ENCODE measurements at regions not wholly inside any gene's neighbourhood (a gene's known extent, or its start where the extent isn't known, plus 50 kb on each side); places are given as distances from the start of the nearest gene placed in this dataset.
"Not testable (repeated sequence)": the region's sequence is repeated elsewhere in the genome, so short reads cannot be mapped to it uniquely, and the experiment has no call there.

DNA sequence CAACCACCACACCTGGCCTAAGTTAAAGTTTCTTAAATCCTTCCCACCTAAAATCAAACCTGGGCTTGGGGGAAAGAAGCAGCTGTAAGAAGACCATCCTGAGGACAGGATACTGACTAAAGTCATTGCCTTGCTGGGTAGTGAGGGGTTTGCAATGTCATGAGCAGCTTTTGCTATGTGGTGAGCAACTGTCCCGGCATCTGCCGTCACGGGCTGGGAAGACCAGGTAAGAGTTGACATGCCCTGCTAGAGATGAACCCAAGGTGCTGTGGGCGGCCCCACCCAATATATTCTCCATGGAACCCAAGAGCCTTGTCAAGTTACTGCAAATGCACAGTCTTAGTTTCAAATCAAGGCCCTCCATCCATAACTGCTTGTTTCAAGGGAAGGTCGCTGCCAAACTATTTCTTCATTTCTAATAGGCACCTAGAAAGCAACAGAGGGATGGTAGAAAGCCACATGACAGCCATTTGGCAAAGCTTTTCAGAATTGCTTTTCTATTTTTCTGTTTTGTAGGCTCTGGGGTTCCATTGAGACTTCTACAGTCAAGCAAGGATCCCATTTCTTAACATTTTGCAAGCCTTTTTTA lies 357.8 kb upstream of the JARID2 start:
- H3K27ac Mint-ChIP-seq (ENCODE audit: unreplicated experiment): no peak overlapping the region
- H3K9me3 Mint-ChIP-seq: peaks cover 9% of the 10 kb centered on the region
- TF ChIP-seq, protein P1, sequence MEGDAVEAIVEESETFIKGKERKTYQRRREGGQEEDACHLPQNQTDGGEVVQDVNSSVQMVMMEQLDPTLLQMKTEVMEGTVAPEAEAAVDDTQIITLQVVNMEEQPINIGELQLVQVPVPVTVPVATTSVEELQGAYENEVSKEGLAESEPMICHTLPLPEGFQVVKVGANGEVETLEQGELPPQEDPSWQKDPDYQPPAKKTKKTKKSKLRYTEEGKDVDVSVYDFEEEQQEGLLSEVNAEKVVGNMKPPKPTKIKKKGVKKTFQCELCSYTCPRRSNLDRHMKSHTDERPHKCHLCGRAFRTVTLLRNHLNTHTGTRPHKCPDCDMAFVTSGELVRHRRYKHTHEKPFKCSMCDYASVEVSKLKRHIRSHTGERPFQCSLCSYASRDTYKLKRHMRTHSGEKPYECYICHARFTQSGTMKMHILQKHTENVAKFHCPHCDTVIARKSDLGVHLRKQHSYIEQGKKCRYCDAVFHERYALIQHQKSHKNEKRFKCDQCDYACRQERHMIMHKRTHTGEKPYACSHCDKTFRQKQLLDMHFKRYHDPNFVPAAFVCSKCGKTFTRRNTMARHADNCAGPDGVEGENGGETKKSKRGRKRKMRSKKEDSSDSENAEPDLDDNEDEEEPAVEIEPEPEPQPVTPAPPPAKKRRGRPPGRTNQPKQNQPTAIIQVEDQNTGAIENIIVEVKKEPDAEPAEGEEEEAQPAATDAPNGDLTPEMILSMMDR (conservative IDR thresholded peaks at IDR 0.05): no peak
- H3K27me3 Mint-ChIP-seq (ENCODE audit: low read depth): no peaks in the 10 kb centered on the region
- no peak for DNase-seq (ENCODE audit: low read depth, low spot score)
- H3K36me3 Mint-ChIP-seq (ENCODE audit: low read depth): no peaks in the 10 kb centered on the region
- no peak overlapping the region for H3K4me3 Mint-ChIP-seq
- peaks cover 35% of the 10 kb centered on the region for H3K4me1 Mint-ChIP-seq

DNA sequence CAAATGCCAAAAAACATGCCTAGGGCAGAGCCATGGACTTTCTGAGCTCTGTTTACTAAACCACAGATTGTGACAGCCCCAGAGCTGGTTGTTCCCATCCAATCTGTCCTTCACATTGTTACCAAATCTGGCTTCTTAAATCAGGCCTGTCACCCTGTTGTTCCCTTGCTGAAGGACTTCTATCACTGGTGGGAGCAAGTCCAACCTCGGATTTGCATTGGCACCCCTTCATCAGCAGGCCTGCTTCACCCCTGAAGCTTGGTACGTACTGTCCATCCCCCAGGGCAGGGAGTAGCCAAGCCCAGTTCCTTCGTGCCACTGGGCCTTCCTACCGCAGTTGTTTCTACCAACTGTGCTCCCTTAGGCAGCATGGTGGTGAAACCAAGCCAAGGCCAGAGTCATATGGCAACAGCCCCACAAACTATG lies 357.3 kb upstream of the JARID2 start:
- DNase-seq (ENCODE audit: low read depth, low spot score): no peak
- Mint-ChIP-seq H3K36me3 (ENCODE audit: low read depth) (no peaks in the 10 kb centered on the region), H3K4me1 (peaks cover 31% of the 10 kb centered on the region), H3K27me3 (ENCODE audit: low read depth) (no peaks in the 10 kb centered on the region), H3K4me3 (no peak overlapping the region), H3K9me3 (peaks cover 9% of the 10 kb centered on the region), H3K27ac (ENCODE audit: unreplicated experiment) (no peak overlapping the region)
- TF ChIP-seq, protein P1 (conservative IDR thresholded peaks at IDR 0.05): no peak

DNA sequence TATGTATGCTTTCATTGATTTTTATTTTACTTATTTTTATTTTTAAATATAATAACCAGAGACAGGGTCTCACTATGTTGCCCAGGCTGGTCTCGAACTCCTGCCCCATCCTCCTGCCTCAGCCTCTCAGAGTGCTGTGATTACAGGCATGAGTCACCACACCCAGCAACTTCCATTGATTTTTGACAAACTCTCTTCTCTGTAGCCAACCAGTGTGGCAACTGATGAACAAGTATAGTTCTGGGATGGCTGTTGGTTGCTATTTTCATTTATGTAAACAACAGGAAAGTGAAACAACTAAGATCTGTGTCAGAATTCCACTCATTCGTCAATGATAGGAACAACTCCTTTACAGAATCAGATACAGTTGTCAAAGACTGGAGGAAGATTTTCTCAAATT lies 356.7 kb upstream of the JARID2 start:
- no peak for DNase-seq (ENCODE audit: low read depth, low spot score)
- Mint-ChIP-seq H3K4me1 (peaks cover 25% of the 10 kb centered on the region), H3K9me3 (peaks cover 12% of the 10 kb centered on the region), H3K4me3 (no peak overlapping the region), H3K27ac (ENCODE audit: unreplicated experiment) (no peak overlapping the region), H3K36me3 (ENCODE audit: low read depth) (no peaks in the 10 kb centered on the region), H3K27me3 (ENCODE audit: low read depth) (no peaks in the 10 kb centered on the region)
- TF ChIP-seq, protein P1 (conservative IDR thresholded peaks at IDR 0.05): no peak

DNA sequence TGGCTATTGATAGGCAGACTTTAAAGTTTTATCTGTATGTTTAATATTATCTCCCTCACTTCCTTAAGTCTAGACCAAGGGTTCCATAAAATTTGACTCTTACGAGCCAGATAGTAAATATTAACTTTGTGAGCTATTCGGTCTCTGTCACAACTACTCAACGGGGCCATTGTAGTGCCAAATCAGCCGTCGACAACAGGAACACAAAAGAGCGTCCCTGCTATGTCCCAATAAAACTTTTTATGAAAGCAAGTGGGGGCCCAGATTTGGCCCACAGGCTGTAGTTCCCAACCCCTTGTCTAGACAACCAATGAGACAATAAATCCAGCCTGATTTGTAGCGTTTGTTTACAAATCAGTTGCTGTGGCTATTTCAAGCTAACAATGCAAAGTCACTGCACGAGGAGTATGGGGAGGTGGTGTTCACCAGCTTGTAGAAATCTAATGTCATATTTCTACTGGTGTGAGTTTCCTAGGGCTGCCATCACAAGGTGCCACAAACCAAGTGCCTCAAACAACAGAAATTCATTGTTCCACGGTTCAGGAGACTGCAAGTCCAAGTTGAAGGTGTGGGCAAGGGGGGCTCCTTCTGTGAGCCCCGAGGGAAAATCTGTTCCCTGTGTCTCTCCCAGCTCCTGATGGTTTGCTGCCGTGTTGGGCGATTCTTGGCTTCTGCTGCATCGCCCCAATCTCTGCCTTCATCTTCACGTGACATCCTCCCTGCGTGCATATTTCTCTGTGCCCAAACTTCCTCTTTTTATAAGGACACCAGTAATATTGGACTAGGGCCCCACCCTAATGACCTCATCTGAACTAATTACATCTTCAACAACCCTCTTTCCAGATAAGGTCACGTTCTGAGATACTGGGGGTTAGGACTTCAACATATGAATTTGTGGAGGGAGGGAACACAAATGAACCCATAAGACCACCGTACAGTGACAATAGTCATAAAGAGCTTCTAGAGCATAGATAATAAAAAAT lies 356.0 kb upstream of the JARID2 start:
- Mint-ChIP-seq H3K4me3 (no peak overlapping the region), H3K27ac (ENCODE audit: unreplicated experiment) (no peak overlapping the region), H3K9me3 (peaks cover 10% of the 10 kb centered on the region), H3K36me3 (ENCODE audit: low read depth) (no peaks in the 10 kb centered on the region), H3K27me3 (ENCODE audit: low read depth) (no peaks in the 10 kb centered on the region), H3K4me1 (peaks cover 18% of the 10 kb centered on the region)
- DNase-seq (ENCODE audit: low read depth, low spot score): no peak
- TF ChIP-seq, protein P1 (conservative IDR thresholded peaks at IDR 0.05): no peak

DNA sequence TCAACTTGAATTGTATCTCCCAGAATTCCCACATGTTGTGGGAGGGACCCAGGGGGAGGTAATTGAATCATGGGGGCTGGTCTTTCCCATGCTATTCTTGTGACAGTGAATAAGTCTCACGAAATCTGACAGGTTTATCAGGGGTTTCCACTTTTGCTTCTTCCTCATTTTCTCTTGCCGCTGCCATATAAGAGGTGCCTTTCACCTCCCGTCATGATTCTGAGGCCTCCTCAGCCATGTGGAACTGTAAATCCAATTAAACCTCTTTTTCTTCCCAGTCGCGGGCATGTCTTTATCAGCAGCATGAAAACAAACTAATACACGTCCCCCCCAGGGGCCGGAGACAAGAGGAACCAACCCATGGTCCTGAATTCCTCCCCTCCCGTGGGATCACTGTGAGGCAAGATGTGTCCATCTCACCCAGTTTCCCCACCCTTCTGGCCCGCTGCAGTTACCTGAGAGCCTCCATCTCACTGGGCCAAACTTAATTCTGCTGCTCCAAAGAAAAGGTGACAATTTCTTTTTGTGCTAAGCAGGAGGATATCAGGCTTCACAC lies 354.0 kb upstream of the JARID2 start:
- H3K36me3 Mint-ChIP-seq (ENCODE audit: low read depth); DNase-seq (ENCODE audit: low read depth, low spot score); H3K4me3 Mint-ChIP-seq; H3K27me3 Mint-ChIP-seq (ENCODE audit: low read depth): not testable (repeated sequence)
- peaks cover 16% of the 10 kb centered on the region for H3K4me1 Mint-ChIP-seq
- H3K27ac Mint-ChIP-seq (ENCODE audit: unreplicated experiment): peak overlapping the region; percentile 52
- peaks cover 13% of the 10 kb centered on the region for H3K9me3 Mint-ChIP-seq
